NOMO-1 treated with dmso at 0.1 percent for 144 hours (cell line): ENCODE measurements at regions not wholly inside any gene's neighbourhood (a gene's known extent, or its start where the extent isn't known, plus 50 kb on each side); places are given as distances from the start of the nearest gene placed in this dataset.
"Not testable (repeated sequence)": the region's sequence is repeated elsewhere in the genome, so short reads cannot be mapped to it uniquely, and the experiment has no call there.

Experiments
- DNase-seq: peaks from one replicate; lab custom pipeline; 2025; ENCODE audit not compliant: unreplicated experiment; lab: John Stamatoyannopoulos, UW

DNA sequence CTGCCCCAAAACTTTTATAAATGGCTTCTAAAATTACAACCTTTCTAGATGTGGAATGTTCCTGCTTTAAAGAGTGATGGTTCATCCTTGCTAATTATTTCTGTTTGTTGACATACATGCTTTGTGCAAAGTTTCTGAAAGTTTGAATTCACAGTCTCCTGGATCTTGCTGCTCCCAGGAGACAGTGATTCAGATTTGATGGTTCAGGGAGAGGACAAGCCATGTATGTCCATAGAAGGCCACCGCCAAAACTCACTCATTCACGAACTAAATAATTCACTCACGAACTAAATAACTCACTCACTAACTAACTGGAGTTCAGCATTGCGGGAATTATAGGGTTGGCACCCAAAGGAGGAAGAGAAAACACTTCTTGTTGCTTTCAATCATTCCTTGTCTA lies 416.5 kb upstream of the ZEB2 start:
- no peak for DNase-seq

DNA sequence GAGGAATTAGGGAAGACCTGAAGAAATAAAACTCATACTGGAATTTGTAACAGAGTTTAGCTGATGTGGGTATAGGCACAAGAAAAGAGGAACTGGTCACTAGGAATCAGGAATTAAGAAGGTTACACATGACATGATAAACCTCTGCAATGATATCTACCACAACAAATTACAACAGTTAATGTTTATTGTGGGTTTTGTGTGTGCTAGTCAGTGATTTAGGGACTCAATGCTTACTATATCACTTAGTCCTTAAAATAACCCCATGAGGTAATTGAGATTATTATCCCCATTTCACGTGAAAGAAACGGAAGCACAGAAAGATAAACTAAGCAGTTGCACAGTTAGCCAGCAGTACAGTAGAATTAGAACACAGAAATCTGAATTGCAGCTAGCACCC lies 415.8 kb upstream of the ZEB2 start:
- DNase-seq = peak; percentile 87

DNA sequence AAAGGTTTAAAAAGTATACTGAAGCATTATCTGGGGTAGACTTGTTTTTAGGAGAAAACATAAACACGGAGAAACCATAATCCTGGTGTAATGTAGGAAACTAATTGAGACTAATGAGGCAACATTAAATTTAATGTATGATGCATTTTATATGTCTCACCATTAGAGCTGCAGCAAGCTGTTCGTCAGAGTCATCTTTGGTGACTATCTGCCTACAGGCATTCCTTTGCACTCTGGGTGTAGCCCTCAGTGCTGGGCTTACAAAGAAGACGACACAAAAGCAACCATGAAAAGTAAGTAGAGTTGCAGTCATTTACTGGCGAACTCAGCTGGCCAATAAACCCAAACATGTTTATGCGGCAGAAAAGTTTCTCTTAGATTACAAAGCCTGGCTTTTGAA lies 415.3 kb upstream of the ZEB2 start:
- no peak for DNase-seq

DNA sequence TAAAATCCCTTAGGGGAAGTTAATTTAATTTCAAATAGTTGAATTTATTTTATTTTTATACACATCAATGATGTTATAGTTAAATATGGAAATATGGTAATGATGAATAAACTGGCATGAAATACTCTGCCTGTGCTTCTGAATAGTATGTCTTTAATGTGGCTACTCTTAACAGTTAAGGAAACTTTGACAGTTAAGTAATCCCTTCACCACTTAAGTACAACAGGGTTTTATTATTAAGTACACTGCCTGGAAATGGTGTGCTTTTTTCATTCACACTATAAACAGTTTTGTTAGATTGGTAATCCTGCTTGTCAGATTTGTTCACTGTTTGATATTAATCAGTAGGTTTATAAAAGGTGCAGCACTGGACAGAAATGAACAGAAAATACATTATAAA lies 412.0 kb upstream of the ZEB2 start:
- no peak for DNase-seq

DNA sequence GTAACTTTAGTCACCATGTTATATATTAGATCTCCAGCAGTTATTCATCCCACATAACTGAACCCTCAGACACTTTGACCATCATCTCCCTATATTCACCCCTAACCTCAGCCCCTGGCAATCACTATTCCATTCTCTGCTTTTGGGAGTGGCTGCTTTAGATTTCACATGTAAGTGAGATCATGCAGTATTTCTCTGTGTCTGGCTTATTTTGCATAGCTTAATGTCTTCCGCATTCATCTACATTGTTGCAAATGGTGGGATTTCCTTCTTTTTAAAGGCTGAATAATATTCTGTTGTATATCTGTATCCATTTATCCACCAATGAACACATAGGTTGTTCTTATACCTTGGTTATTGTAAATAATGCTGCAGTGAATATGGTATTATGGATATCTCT lies 411.6 kb upstream of the ZEB2 start:
- DNase-seq = no peak

DNA sequence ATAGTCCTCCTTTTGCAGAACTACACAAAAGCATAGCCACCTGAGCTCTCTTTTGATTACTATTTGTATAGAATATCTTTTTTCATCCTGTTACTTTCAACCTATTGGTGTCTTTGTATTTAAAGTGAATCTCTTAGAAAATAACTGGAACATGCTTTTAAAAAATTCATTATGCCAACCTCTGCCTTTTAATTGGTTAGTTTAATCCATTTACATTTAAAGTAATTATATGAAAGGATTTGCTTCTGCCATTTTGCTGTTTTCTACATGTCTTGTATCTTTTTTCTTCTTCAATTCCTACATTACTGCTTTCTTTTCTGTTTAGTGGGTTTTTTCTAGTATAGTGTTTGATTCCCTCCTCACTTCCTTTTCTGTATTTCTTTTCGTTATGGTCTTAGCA lies 407.5 kb upstream of the ZEB2 start:
- no peak for DNase-seq

- DNase-seq = no peak
Observed at GRCh38 chr2:144925886-144926285, 406.0 kb upstream of the ZEB2 start.

DNA sequence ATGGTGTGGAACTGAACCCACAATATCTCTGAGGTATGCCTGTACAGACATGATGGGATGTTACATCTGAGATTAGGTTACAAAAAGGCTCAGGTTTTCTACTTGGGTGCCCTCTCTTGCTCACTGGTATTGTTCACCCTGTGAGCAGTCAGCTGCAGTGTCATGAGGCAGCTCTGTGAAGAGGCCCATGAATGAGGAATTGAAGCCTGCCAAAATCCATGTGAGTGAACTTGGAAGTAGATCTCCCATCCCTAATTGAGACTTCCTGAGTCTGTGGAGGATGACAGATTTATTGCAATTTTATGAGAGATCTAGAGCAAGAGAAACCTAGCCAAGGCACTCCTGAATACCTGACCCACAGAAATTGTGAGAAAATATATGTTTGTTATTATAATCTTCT lies 404.9 kb upstream of the ZEB2 start:
- no peak for DNase-seq

GRCh38 chr2:144922519-144922918 lies 402.6 kb upstream of the ZEB2 start:
- DNase-seq = no peak

- no peak for DNase-seq
Observed at GRCh38 chr2:144920755-144921530, 401.0 kb upstream of the ZEB2 start.

GRCh38 chr2:144914622-144915318 lies 394.9 kb upstream of the ZEB2 start:
- DNase-seq = no peak

DNA sequence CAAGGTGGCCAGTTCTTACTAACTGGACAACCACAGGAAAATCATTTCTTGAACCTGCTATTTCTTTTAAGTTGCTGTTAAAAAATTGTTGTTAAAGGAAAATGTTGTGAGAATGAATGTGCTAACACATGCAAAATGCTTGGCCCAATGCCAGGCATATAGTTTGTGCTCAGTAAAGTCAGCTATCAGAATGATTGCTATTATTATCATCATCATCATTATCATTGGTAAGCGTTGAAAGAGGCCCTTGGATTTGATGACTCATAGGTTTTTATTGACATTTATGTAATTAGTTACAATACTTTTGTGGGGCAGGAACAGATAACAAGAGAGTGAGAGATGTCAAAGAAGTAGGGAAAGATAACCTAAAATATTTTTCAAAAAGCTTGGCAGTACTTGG lies 394.2 kb upstream of the ZEB2 start:
- DNase-seq = no peak

DNA sequence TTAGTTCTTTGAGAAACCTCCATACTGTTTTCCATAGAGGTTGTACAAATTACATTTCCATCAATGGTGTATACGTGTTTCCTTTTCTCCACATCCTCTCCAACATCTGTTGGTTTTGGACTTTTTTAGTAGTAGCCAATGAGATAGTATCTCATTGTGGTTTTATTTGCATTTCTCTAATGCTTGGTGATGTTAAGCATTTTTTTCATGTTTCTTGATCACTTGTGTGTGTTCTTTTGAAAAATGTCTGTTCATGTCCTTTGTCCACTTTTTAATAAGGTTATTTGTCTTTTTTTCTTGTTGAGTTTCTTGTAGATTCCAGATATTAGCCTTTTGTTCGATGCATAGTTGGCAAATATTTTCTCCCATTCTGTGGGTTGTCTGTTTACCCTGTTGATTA lies 392.3 kb upstream of the ZEB2 start:
- no peak for DNase-seq

- DNase-seq = no peak
Observed at GRCh38 chr2:144905956-144906355, 386.0 kb upstream of the ZEB2 start.

DNA sequence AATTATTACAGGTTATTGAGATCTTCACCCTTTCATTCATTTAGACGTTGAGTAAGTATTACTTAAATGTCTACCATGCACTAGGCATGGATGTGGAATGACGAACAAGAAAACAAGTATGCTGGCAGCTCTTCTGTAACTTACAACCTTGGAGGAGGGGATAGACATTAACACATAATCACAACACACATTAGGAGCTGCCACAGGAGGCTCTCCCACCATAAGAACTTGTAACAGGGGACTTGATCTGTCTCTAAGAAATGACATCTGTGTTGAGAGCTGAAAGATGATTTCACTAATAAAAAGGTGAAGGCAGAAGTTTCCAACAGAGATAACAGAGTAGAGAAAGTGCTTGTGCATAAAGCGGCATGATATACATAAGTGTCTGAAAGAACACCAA lies 384.7 kb upstream of the ZEB2 start:
- DNase-seq = no peak

GRCh38 chr2:144903045-144903444 lies 383.1 kb upstream of the ZEB2 start:
- DNase-seq = not testable (repeated sequence)

DNA sequence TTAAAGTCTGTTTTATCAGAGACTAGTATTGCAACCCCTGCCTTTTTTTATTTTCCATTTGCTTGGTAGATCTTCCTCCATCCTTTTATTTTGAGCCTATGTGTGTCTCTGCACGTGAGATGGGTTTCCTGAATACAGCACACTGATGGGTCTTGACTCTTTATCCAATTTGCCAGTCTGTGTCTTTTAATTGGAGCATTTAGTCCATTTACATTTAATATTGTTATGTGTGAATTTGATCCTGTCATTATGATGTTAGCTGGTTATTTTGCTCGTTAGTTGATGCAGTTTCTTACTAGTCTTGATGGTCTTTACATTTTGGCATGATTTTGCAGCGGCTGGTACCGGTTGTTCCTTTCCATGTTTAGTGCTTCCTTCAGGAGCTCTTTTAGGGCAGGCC lies 381.5 kb upstream of the ZEB2 start:
- DNase-seq = not testable (repeated sequence)

DNA sequence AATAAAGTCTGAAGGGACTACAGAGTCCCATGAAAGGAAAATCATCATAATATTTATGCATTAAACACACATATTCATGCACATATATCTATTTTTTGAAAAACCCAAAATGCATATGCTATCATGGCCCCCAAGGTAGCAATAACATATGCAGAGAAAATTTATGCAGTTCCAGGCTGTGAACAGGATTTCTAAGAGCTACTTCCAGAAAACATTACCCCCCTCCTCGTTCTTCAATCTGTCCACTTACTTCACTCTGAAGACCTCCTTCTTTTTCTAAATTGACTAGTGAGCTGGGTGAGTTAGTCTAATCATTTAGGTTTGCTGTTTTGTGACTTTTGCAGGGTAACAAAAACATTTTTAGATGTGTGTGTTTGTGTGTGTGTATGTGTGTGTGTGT lies 376.4 kb upstream of the ZEB2 start:
- DNase-seq = no peak

GRCh38 chr2:144894612-144895599 lies 375.0 kb upstream of the ZEB2 start:
- no peak for DNase-seq

DNA sequence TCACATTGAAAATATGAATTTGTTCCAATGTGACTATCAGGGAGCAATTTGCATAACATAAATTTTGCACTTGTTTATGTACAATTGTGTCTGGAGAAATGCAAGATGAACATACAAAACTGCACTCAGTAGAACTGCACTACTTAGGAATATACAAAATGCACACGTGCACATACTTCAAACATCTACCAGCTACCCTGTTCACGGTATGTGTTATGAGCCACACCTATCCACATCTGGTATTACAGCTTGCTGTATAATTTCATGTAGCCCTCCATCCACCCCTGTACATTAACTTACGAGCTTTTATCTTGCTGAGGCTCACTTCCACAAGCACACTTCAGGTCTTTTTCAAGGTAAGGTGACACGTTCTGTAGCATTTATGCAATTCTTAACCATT lies 373.5 kb upstream of the ZEB2 start:
- no peak for DNase-seq

GRCh38 chr2:144890828-144891227 lies 370.9 kb upstream of the ZEB2 start:
- DNase-seq = no peak

- no peak for DNase-seq
Observed at GRCh38 chr2:144889348-144889747, 369.4 kb upstream of the ZEB2 start.
